ENCODE measurements at regions not wholly inside any gene's neighbourhood (a gene's known extent, or its start where the extent isn't known, plus 50 kb on each side); places are given as distances from the start of the nearest gene placed in this dataset.
A peak's percentile ranks its signal among the peaks of the same experiment; 100 is the strongest.
"Not testable (repeated sequence)": the region's sequence is repeated elsewhere in the genome, so short reads cannot be mapped to it uniquely, and the experiment has no call there.

GRCh38 chr1:2949966-2950925 is 71.0 kb upstream of the ACTRT2 start:
- DNase-seq (ENCODE audit: low spot score), result no peak

GRCh38 chr1:2950926-2951305 is 70.4 kb upstream of the ACTRT2 start:
- no peak for DNase-seq (ENCODE audit: low spot score)

GRCh38 chr1:2951856-2952255 is 69.4 kb upstream of the ACTRT2 start:
- no peak for DNase-seq (ENCODE audit: low spot score)

- DNase-seq (ENCODE audit: low spot score), result no peak
These were observed 68.9 kb upstream of the ACTRT2 start for GRCh38 chr1:2952371-2952770.

GRCh38 chr1:2952992-2953391 is 68.3 kb upstream of the ACTRT2 start:
- DNase-seq (ENCODE audit: low spot score), result no peak

- no peak for DNase-seq (ENCODE audit: low spot score)
These were observed 67.5 kb upstream of the ACTRT2 start for GRCh38 chr1:2953688-2954285.

GRCh38 chr1:2955652-2956051 is 65.6 kb upstream of the ACTRT2 start:
- DNase-seq (ENCODE audit: low spot score), result no peak

GRCh38 chr1:2956576-2956975 is 64.7 kb upstream of the ACTRT2 start:
- DNase-seq (ENCODE audit: low spot score), result no peak

GRCh38 chr1:2957329-2957728 is 63.9 kb upstream of the ACTRT2 start:
- no peak for DNase-seq (ENCODE audit: low spot score)

- not testable (repeated sequence) for DNase-seq (ENCODE audit: low spot score)
These were observed 61.4 kb upstream of the ACTRT2 start for GRCh38 chr1:2959881-2960280.

GRCh38 chr1:2961081-2961480 is 60.2 kb upstream of the ACTRT2 start:
- DNase-seq (ENCODE audit: low spot score), result no peak

GRCh38 chr1:2961661-2962060 is 59.6 kb upstream of the ACTRT2 start:
- no peak for DNase-seq (ENCODE audit: low spot score)

- no peak for DNase-seq (ENCODE audit: low spot score)
These were observed 59.2 kb upstream of the ACTRT2 start for GRCh38 chr1:2962061-2962460.

- no peak for DNase-seq (ENCODE audit: low spot score)
These were observed 58.7 kb upstream of the ACTRT2 start for GRCh38 chr1:2962541-2962940.

GRCh38 chr1:2962946-2963345 is 58.3 kb upstream of the ACTRT2 start:
- DNase-seq (ENCODE audit: low spot score), result no peak

GRCh38 chr1:2965676-2966075 is 55.6 kb upstream of the ACTRT2 start:
- DNase-seq (ENCODE audit: low spot score), result no peak

GRCh38 chr1:2966449-2967328 is 54.6 kb upstream of the ACTRT2 start:
- DNase-seq (ENCODE audit: low spot score), result no peak

GRCh38 chr1:2967329-2967725 is 53.9 kb upstream of the ACTRT2 start:
- no peak for DNase-seq (ENCODE audit: low spot score)

GRCh38 chr1:2967881-2968280 is 53.4 kb upstream of the ACTRT2 start:
- DNase-seq (ENCODE audit: low spot score), result no peak

- DNase-seq (ENCODE audit: low spot score), result no peak
These were observed 52.8 kb upstream of the ACTRT2 start for GRCh38 chr1:2968471-2968881.

- DNase-seq (ENCODE audit: low spot score), result peak; percentile 73
These were observed 52.0 kb upstream of the ACTRT2 start for GRCh38 chr1:2969011-2969844.
